ENCODE measurements at regions not wholly inside any gene's neighbourhood (a gene's known extent, or its start where the extent isn't known, plus 50 kb on each side); places are given as distances from the start of the nearest gene placed in this dataset.
A peak's percentile ranks its signal among the peaks of the same experiment; 100 is the strongest.

- Mint-ChIP-seq H3K27ac (no peak overlapping the region), H3K36me3 (ENCODE audit: insufficient read depth in 2 of 2) (no peaks in the 10 kb centered on the region), H3K4me3 (no peak overlapping the region), H3K27me3 (ENCODE audit: low read depth) (no peaks in the 10 kb centered on the region), H3K9me3 (peaks cover 7 to 8% of the 10 kb centered on the region in 2 donors), H3K4me1 (ENCODE audit: low read depth) (no peaks in the 10 kb centered on the region)
- DNase-seq (no peak), ATAC-seq (replicated peaks in 1 of 2) (no peak)
These were observed 378.9 kb downstream of the OTOL1 start for GRCh38 chr3:161875483-161875882.

- Mint-ChIP-seq H3K27ac (no peak overlapping the region), H3K4me1 (ENCODE audit: low read depth) (no peaks in the 10 kb centered on the region), H3K4me3 (no peak overlapping the region), H3K36me3 (ENCODE audit: insufficient read depth in 2 of 2) (no peaks in the 10 kb centered on the region), H3K27me3 (ENCODE audit: low read depth) (no peaks in the 10 kb centered on the region), H3K9me3 (peaks cover 8 to 11% of the 10 kb centered on the region in 2 donors)
- ATAC-seq (replicated peaks in 1 of 2) (no peak), DNase-seq (no peak)
These were observed 382.9 kb downstream of the OTOL1 start for GRCh38 chr3:161879470-161879869.

GRCh38 chr3:161884830-161885229 lies 388.2 kb downstream of the OTOL1 start:
- no peaks in the 10 kb centered on the region for H3K27me3 Mint-ChIP-seq (ENCODE audit: low read depth)
- peaks cover 2 to 12% of the 10 kb centered on the region in 2 donors for H3K9me3 Mint-ChIP-seq
- H3K4me3 Mint-ChIP-seq: no peak overlapping the region
- DNase-seq: no peak
- no peaks in the 10 kb centered on the region for H3K4me1 Mint-ChIP-seq (ENCODE audit: low read depth)
- H3K36me3 Mint-ChIP-seq (ENCODE audit: insufficient read depth in 2 of 2): no peaks in the 10 kb centered on the region
- H3K27ac Mint-ChIP-seq: no peak overlapping the region
- no peak for ATAC-seq (replicated peaks in 1 of 2)

- H3K9me3 Mint-ChIP-seq: peaks cover 3 to 6% of the 10 kb centered on the region in 2 donors
- H3K4me1 Mint-ChIP-seq (ENCODE audit: low read depth): no peaks in the 10 kb centered on the region
- H3K4me3 Mint-ChIP-seq: no peak overlapping the region
- no peak for ATAC-seq (replicated peaks in 1 of 2)
- no peaks in the 10 kb centered on the region for H3K27me3 Mint-ChIP-seq (ENCODE audit: low read depth)
- H3K27ac Mint-ChIP-seq: no peak overlapping the region
- no peaks in the 10 kb centered on the region for H3K36me3 Mint-ChIP-seq (ENCODE audit: insufficient read depth in 2 of 2)
- no peak for DNase-seq
These were observed 393.6 kb downstream of the OTOL1 start for GRCh38 chr3:161890147-161890625.

GRCh38 chr3:161893972-161894371 lies 397.4 kb downstream of the OTOL1 start:
- Mint-ChIP-seq H3K27ac (no peak overlapping the region), H3K9me3 (peaks cover 6 to 7% of the 10 kb centered on the region in 2 donors), H3K4me3 (no peak overlapping the region), H3K27me3 (ENCODE audit: low read depth) (no peaks in the 10 kb centered on the region), H3K4me1 (ENCODE audit: low read depth) (no peaks in the 10 kb centered on the region), H3K36me3 (ENCODE audit: insufficient read depth in 2 of 2) (no peaks in the 10 kb centered on the region)
- DNase-seq: no peak
- ATAC-seq (replicated peaks in 1 of 2): no peak

GRCh38 chr3:161894657-161895056 lies 398.0 kb downstream of the OTOL1 start:
- H3K4me1 Mint-ChIP-seq (ENCODE audit: low read depth): no peaks in the 10 kb centered on the region
- H3K27me3 Mint-ChIP-seq (ENCODE audit: low read depth): no peaks in the 10 kb centered on the region
- H3K27ac Mint-ChIP-seq: no peak overlapping the region
- no peak overlapping the region for H3K4me3 Mint-ChIP-seq
- no peak for ATAC-seq (replicated peaks in 1 of 2)
- DNase-seq: no peak
- H3K36me3 Mint-ChIP-seq (ENCODE audit: insufficient read depth in 2 of 2): no peaks in the 10 kb centered on the region
- peaks cover 6 to 7% of the 10 kb centered on the region in 2 donors for H3K9me3 Mint-ChIP-seq

GRCh38 chr3:161905520-161906132 lies 409.0 kb downstream of the OTOL1 start:
- no peak for DNase-seq

GRCh38 chr3:161913786-161914389 lies 417.3 kb downstream of the OTOL1 start:
- Mint-ChIP-seq H3K27ac (no peak overlapping the region), H3K9me3 (peaks cover 0 to 2% of the 10 kb centered on the region in 2 donors), H3K4me3 (no peak overlapping the region), H3K27me3 (ENCODE audit: low read depth) (no peaks in the 10 kb centered on the region), H3K4me1 (ENCODE audit: low read depth) (no peaks in the 10 kb centered on the region), H3K36me3 (ENCODE audit: insufficient read depth in 2 of 2) (no peaks in the 10 kb centered on the region)
- no peak for ATAC-seq (replicated peaks in 1 of 2)
- DNase-seq: no peak

More at GRCh38 chr3:161905520-161906132, 409.0 kb downstream of the OTOL1 start:
- H3K27ac Mint-ChIP-seq: peak overlapping the region; percentile 60
- no peak overlapping the region for H3K4me3 Mint-ChIP-seq
- H3K4me1 Mint-ChIP-seq (ENCODE audit: low read depth): no peaks in the 10 kb centered on the region
- no peak for ATAC-seq (replicated peaks in 1 of 2)
- no peaks in the 10 kb centered on the region for H3K27me3 Mint-ChIP-seq (ENCODE audit: low read depth)
- no peaks in the 10 kb centered on the region for H3K36me3 Mint-ChIP-seq (ENCODE audit: insufficient read depth in 2 of 2)
- no peaks in the 10 kb centered on the region for H3K9me3 Mint-ChIP-seq

- Mint-ChIP-seq H3K27ac (no peak overlapping the region), H3K4me3 (no peak overlapping the region), H3K36me3 (ENCODE audit: insufficient read depth in 2 of 2) (no peaks in the 10 kb centered on the region), H3K27me3 (ENCODE audit: low read depth) (no peaks in the 10 kb centered on the region), H3K9me3 (peaks cover 3 to 4% of the 10 kb centered on the region in 2 donors), H3K4me1 (ENCODE audit: low read depth) (no peaks in the 10 kb centered on the region)
- ATAC-seq (replicated peaks in 1 of 2) (no peak), DNase-seq (no peak)
These were observed 418.3 kb downstream of the OTOL1 start for GRCh38 chr3:161914703-161915417.

GRCh38 chr3:161915418-161915750 lies 418.8 kb downstream of the OTOL1 start:
- Mint-ChIP-seq H3K36me3 (ENCODE audit: insufficient read depth in 2 of 2) (no peaks in the 10 kb centered on the region), H3K4me3 (no peak overlapping the region), H3K9me3 (peaks cover 4 to 8% of the 10 kb centered on the region in 2 donors), H3K4me1 (ENCODE audit: low read depth) (no peaks in the 10 kb centered on the region), H3K27me3 (ENCODE audit: low read depth) (no peaks in the 10 kb centered on the region), H3K27ac (no peak overlapping the region)
- no peak for DNase-seq
- ATAC-seq (replicated peaks in 1 of 2): no peak

GRCh38 chr3:161920196-161920595 lies 423.6 kb downstream of the OTOL1 start:
- DNase-seq: no peak

GRCh38 chr3:161925749-161926360 lies 429.2 kb downstream of the OTOL1 start:
- DNase-seq (no peak), ATAC-seq (replicated peaks in 1 of 2) (no peak)
- H3K27ac Mint-ChIP-seq: no peak overlapping the region
- H3K27me3 Mint-ChIP-seq (ENCODE audit: low read depth): no peaks in the 10 kb centered on the region
- peaks cover 3 to 6% of the 10 kb centered on the region in 2 donors for H3K9me3 Mint-ChIP-seq
- no peak overlapping the region for H3K4me3 Mint-ChIP-seq
- no peaks in the 10 kb centered on the region for H3K4me1 Mint-ChIP-seq (ENCODE audit: low read depth)
- no peaks in the 10 kb centered on the region for H3K36me3 Mint-ChIP-seq (ENCODE audit: insufficient read depth in 2 of 2)

More at GRCh38 chr3:161920196-161920595, 423.6 kb downstream of the OTOL1 start:
- ATAC-seq (replicated peaks in 1 of 2): no peak
- Mint-ChIP-seq H3K27me3 (ENCODE audit: low read depth) (no peaks in the 10 kb centered on the region), H3K4me1 (ENCODE audit: low read depth) (no peaks in the 10 kb centered on the region), H3K36me3 (ENCODE audit: insufficient read depth in 2 of 2) (no peaks in the 10 kb centered on the region), H3K4me3 (no peak overlapping the region), H3K9me3 (peaks cover 4 to 9% of the 10 kb centered on the region in 2 donors), H3K27ac (no peak overlapping the region)

GRCh38 chr3:161927131-161927530 lies 430.5 kb downstream of the OTOL1 start:
- DNase-seq: no peak
- no peaks in the 10 kb centered on the region for H3K36me3 Mint-ChIP-seq (ENCODE audit: insufficient read depth in 2 of 2)
- no peaks in the 10 kb centered on the region for H3K4me1 Mint-ChIP-seq (ENCODE audit: low read depth)
- peaks cover 3% of the 10 kb centered on the region in 2 donors for H3K9me3 Mint-ChIP-seq
- no peak for ATAC-seq (replicated peaks in 1 of 2)
- H3K27ac Mint-ChIP-seq: no peak overlapping the region
- no peaks in the 10 kb centered on the region for H3K27me3 Mint-ChIP-seq (ENCODE audit: low read depth)
- no peak overlapping the region for H3K4me3 Mint-ChIP-seq

Measured in activated T-cell treated with anti-CD3 and anti-CD28 coated beads, Interleukin-2, amount 50 U/mL, for 72 hours (primary cell).